Body of pancreas (tissue), 4 donors: ENCODE measurements at regions not wholly inside any gene's neighbourhood (a gene's known extent, or its start where the extent isn't known, plus 50 kb on each side); places are given as distances from the start of the nearest gene placed in this dataset.

ENCODE experiments used
- CTCF ChIP-seq, 7 experiments: fragments of 450-650 bp in 4 of 7; fragments of 200-600 bp in 3 of 7; sonication (generic) in 3 of 7; IDR thresholded peaks; one replicate each; pipeline ENCODE4 v1.5.1; 2016 to 2019; ENCODE audit warnings: antibody characterized with exemption in 7 of 7
- POLR2A ChIP-seq, 3 donors: fragments of 450-650 bp; IDR thresholded peaks; one replicate each; pipeline ENCODE4 v1.6.1; 2016; ENCODE audit warnings: antibody characterized with exemption in 3 of 3, mild to moderate bottlenecking in 2 of 3

- TF ChIP-seq POLR2A (IDR thresholded peaks at IDR 0.05) (no peak), CTCF (IDR thresholded peaks at IDR 0.05) (no peak)
These were observed 106.0 kb downstream of the ARRDC3 start for GRCh38 chr5:91277093-91277626.
